Glutamatergic neuron (in vitro differentiated cells): ENCODE measurements at regions not wholly inside any gene's neighbourhood (a gene's known extent, or its start where the extent isn't known, plus 50 kb on each side); places are given as distances from the start of the nearest gene placed in this dataset.

ENCODE experiments used
- DNase-seq: peaks from one replicate; pipeline ENCODE4 v3.0.0; 2022
- H3K27ac Mint-ChIP-seq: one replicate; pipeline ENCODE4 v1.8.0; 2020; ENCODE audit warnings: mild to moderate bottlenecking, mixed read lengths, inconsistent platforms; ENCODE audit not compliant: unreplicated experiment
- H3K27me3 Mint-ChIP-seq: one replicate; pipeline ENCODE4 v1.8.0; 2020; ENCODE audit warnings: mild to moderate bottlenecking, moderate library complexity, mixed read lengths, inconsistent platforms; ENCODE audit not compliant: unreplicated experiment
- H3K36me3 Mint-ChIP-seq: one replicate; pipeline ENCODE4 v1.8.0; 2020; ENCODE audit warnings: mild to moderate bottlenecking, mixed read lengths, inconsistent platforms; ENCODE audit not compliant: unreplicated experiment
- H3K4me1 Mint-ChIP-seq: one replicate; pipeline ENCODE4 v1.8.0; 2020; ENCODE audit warnings: mild to moderate bottlenecking, low read depth, mixed read lengths, inconsistent platforms; ENCODE audit not compliant: unreplicated experiment
- H3K4me3 Mint-ChIP-seq: one replicate; pipeline ENCODE4 v1.8.0; 2020; ENCODE audit warnings: mild to moderate bottlenecking, mixed read lengths, inconsistent platforms; ENCODE audit not compliant: unreplicated experiment
- H3K9me3 Mint-ChIP-seq: one replicate; pipeline ENCODE4 v1.8.0; 2020; ENCODE audit warnings: mild to moderate bottlenecking, moderate library complexity, mixed read lengths, inconsistent platforms; ENCODE audit not compliant: unreplicated experiment
- CTCF ChIP-seq: fragments of 200-600 bp; sonication (generic); IDR thresholded peaks from one replicate; pipeline ENCODE4 v1.5.0; 2021; ENCODE audit not compliant: partially characterized antibody, unreplicated experiment

- Mint-ChIP-seq H3K27ac (no peak overlapping the region), H3K36me3 (no peaks in the 10 kb centered on the region), H3K9me3 (no peaks in the 10 kb centered on the region), H3K4me1 (peaks cover 4% of the 10 kb centered on the region), H3K27me3 (no peaks in the 10 kb centered on the region), H3K4me3 (no peak overlapping the region)
- no peak for DNase-seq
- TF ChIP-seq CTCF: no peak
Measured at GRCh38 chr5:119945691-119946090, 316.3 kb downstream of the FAM170A start.

- no peak overlapping the region for H3K4me3 Mint-ChIP-seq
- TF ChIP-seq CTCF: no peak
- no peaks in the 10 kb centered on the region for H3K36me3 Mint-ChIP-seq
- peaks cover 1% of the 10 kb centered on the region for H3K4me1 Mint-ChIP-seq
- no peaks in the 10 kb centered on the region for H3K9me3 Mint-ChIP-seq
- no peak overlapping the region for H3K27ac Mint-ChIP-seq
- no peak for DNase-seq
- no peaks in the 10 kb centered on the region for H3K27me3 Mint-ChIP-seq
Measured at GRCh38 chr5:119948162-119948561, 318.8 kb downstream of the FAM170A start.

- TF ChIP-seq CTCF: no peak
- Mint-ChIP-seq H3K27me3 (no peaks in the 10 kb centered on the region), H3K36me3 (no peaks in the 10 kb centered on the region), H3K27ac (no peak overlapping the region), H3K4me1 (peaks cover 1% of the 10 kb centered on the region), H3K4me3 (no peak overlapping the region), H3K9me3 (no peaks in the 10 kb centered on the region)
- DNase-seq: no peak
Measured at GRCh38 chr5:119949426-119949999, 320.2 kb downstream of the FAM170A start.

- Mint-ChIP-seq H3K27ac (no peak overlapping the region), H3K9me3 (no peaks in the 10 kb centered on the region), H3K4me1 (peaks cover 1% of the 10 kb centered on the region), H3K36me3 (no peaks in the 10 kb centered on the region), H3K4me3 (no peak overlapping the region), H3K27me3 (no peaks in the 10 kb centered on the region)
- TF ChIP-seq CTCF: no peak
- DNase-seq: no peak
Measured at GRCh38 chr5:119951330-119951934, 322.1 kb downstream of the FAM170A start.

- Mint-ChIP-seq H3K9me3 (no peaks in the 10 kb centered on the region), H3K27me3 (no peaks in the 10 kb centered on the region), H3K4me1 (no peaks in the 10 kb centered on the region), H3K36me3 (no peaks in the 10 kb centered on the region), H3K27ac (no peak overlapping the region), H3K4me3 (no peak overlapping the region)
- no peak for TF ChIP-seq CTCF
- DNase-seq: no peak
Measured at GRCh38 chr5:119953474-119953873, 324.1 kb downstream of the FAM170A start.
